Esophagus (tissue), 2 donors: ENCODE measurements at regions not wholly inside any gene's neighbourhood (a gene's known extent, or its start where the extent isn't known, plus 50 kb on each side); places are given as distances from the start of the nearest gene placed in this dataset.

Experiments
- H3K27ac ChIP-seq, 2 donors: one replicate each; pipeline ENCODE4 v1.5.1; 2013; ENCODE audit warnings: low read depth in 2 of 2, mild to moderate bottlenecking in 2 of 2, inconsistent platforms in 1 of 2, low read length in 1 of 2, moderate library complexity in 1 of 2
- H3K27me3 ChIP-seq, 2 donors: one replicate each; pipeline ENCODE4 v1.6.1; 2013; ENCODE audit warnings: low read length in 2 of 2, control low read depth in 1 of 2, mild to moderate bottlenecking in 1 of 2; ENCODE audit not compliant: insufficient read depth in 2 of 2, control insufficient read depth in 1 of 2
- H3K36me3 ChIP-seq, 2 donors: one replicate each; pipeline ENCODE4 v1.6.1; 2013; ENCODE audit warnings: low read length in 1 of 2; ENCODE audit not compliant: control insufficient read depth in 2 of 2, insufficient read depth in 2 of 2
- H3K4me1 ChIP-seq, 2 donors: one replicate each; pipeline ENCODE4 v1.6.1; 2013; ENCODE audit warnings: low read length in 1 of 2; ENCODE audit not compliant: control insufficient read depth in 2 of 2, insufficient read depth in 2 of 2
- H3K4me3 ChIP-seq, 2 donors: one replicate each; pipeline ENCODE4 v1.5.1; 2013; ENCODE audit warnings: low read length in 2 of 2, mild to moderate bottlenecking in 2 of 2, low read depth in 1 of 2, moderate library complexity in 1 of 2
- H3K9me3 ChIP-seq, 2 donors: one replicate each; pipeline ENCODE4 v1.6.1; 2013; ENCODE audit warnings: mild to moderate bottlenecking in 2 of 2, low read depth in 1 of 2, low read length in 1 of 2, moderate library complexity in 1 of 2; ENCODE audit not compliant: control insufficient read depth in 2 of 2, insufficient read depth in 1 of 2
- WGBS, 2 donors: extraction: QIAGEN DNeasy Blood & Tissue Kit; methylation state at CpG; one replicate each; pipeline ENCODE4 v1.1.7; 2013; 5-methylcytosine and 5-hydroxymethylcytosine counted together
- donor health status: healthy with polysubstance abuse.
- donor health status: Bipolar disorder and iron deficiency.

GRCh38 chr4:126779436-126780166 lies 853.2 kb upstream of the INTU start:
- Histone ChIP-seq H3K27ac (no peak overlapping the region), H3K27me3 (no peaks in the 10 kb centered on the region), H3K4me1 (no peaks in the 10 kb centered on the region), H3K36me3 (no peaks in the 10 kb centered on the region), H3K4me3 (no peak overlapping the region), H3K9me3 (no peaks in the 10 kb centered on the region)
- 92 to 93% methylated on average over 22 of the region's 22 CpGs for WGBS, 2 donors

GRCh38 chr4:126783191-126783590 lies 849.6 kb upstream of the INTU start:
- H3K9me3 ChIP-seq = no peaks in the 10 kb centered on the region
- H3K4me3 ChIP-seq = no peak overlapping the region
- H3K36me3 ChIP-seq = no peaks in the 10 kb centered on the region
- WGBS, 2 donors = 82 to 83% methylated on average over 2 of the region's 2 CpGs
- no peaks in the 10 kb centered on the region for H3K27me3 ChIP-seq
- H3K4me1 ChIP-seq = no peaks in the 10 kb centered on the region
- no peak overlapping the region for H3K27ac ChIP-seq

GRCh38 chr4:126784966-126785580 lies 847.7 kb upstream of the INTU start:
- Histone ChIP-seq H3K36me3 (no peaks in the 10 kb centered on the region), H3K27me3 (no peaks in the 10 kb centered on the region), H3K4me3 (no peak overlapping the region), H3K9me3 (no peaks in the 10 kb centered on the region), H3K27ac (no peak overlapping the region), H3K4me1 (no peaks in the 10 kb centered on the region)
- 55 to 74% methylated on average over 2 of the region's 2 CpGs for WGBS, 2 donors

- 66 to 86% methylated on average over 1 of the region's 1 CpG for WGBS, 2 donors
- Histone ChIP-seq H3K4me1 (no peaks in the 10 kb centered on the region), H3K4me3 (no peak overlapping the region), H3K36me3 (no peaks in the 10 kb centered on the region), H3K27ac (no peak overlapping the region), H3K9me3 (no peaks in the 10 kb centered on the region), H3K27me3 (no peaks in the 10 kb centered on the region)
These were observed 842.1 kb upstream of the INTU start for GRCh38 chr4:126790633-126791032.

- 67 to 79% methylated on average over 2 of the region's 2 CpGs for WGBS, 2 donors
- H3K9me3 ChIP-seq = no peaks in the 10 kb centered on the region
- H3K27me3 ChIP-seq = no peaks in the 10 kb centered on the region
- H3K4me1 ChIP-seq = no peaks in the 10 kb centered on the region
- no peak overlapping the region for H3K4me3 ChIP-seq
- H3K36me3 ChIP-seq = no peaks in the 10 kb centered on the region
- no peak overlapping the region for H3K27ac ChIP-seq
These were observed 838.4 kb upstream of the INTU start for GRCh38 chr4:126794363-126794762.

- Histone ChIP-seq H3K27ac (no peak overlapping the region), H3K4me1 (no peaks in the 10 kb centered on the region), H3K36me3 (no peaks in the 10 kb centered on the region), H3K27me3 (no peaks in the 10 kb centered on the region), H3K4me3 (no peak overlapping the region), H3K9me3 (no peaks in the 10 kb centered on the region)
- 66 to 76% methylated on average over 1 of the region's 1 CpG for WGBS, 2 donors
These were observed 834.5 kb upstream of the INTU start for GRCh38 chr4:126798214-126798613.

- H3K27ac ChIP-seq = no peak overlapping the region
- no peaks in the 10 kb centered on the region for H3K27me3 ChIP-seq
- no peak overlapping the region for H3K4me3 ChIP-seq
- WGBS, 2 donors = 69 to 74% methylated on average over 2 of the region's 2 CpGs
- H3K36me3 ChIP-seq = no peaks in the 10 kb centered on the region
- H3K4me1 ChIP-seq = no peaks in the 10 kb centered on the region
- no peaks in the 10 kb centered on the region for H3K9me3 ChIP-seq
These were observed 833.3 kb upstream of the INTU start for GRCh38 chr4:126799416-126799815.

GRCh38 chr4:126799971-126800574 lies 832.7 kb upstream of the INTU start:
- Histone ChIP-seq H3K36me3 (no peaks in the 10 kb centered on the region), H3K27me3 (no peaks in the 10 kb centered on the region), H3K27ac (no peak overlapping the region), H3K4me1 (no peaks in the 10 kb centered on the region), H3K4me3 (no peak overlapping the region), H3K9me3 (no peaks in the 10 kb centered on the region)
- 41 to 49% methylated on average over 5 of the region's 5 CpGs for WGBS, 2 donors

- Histone ChIP-seq H3K4me1 (no peaks in the 10 kb centered on the region), H3K9me3 (no peaks in the 10 kb centered on the region), H3K36me3 (no peaks in the 10 kb centered on the region), H3K4me3 (no peak overlapping the region), H3K27me3 (no peaks in the 10 kb centered on the region), H3K27ac (no peak overlapping the region)
- 23 to 31% methylated on average over 3 of the region's 3 CpGs for WGBS, 2 donors
These were observed 832.1 kb upstream of the INTU start for GRCh38 chr4:126800575-126801141.
